HEK293T (cell line): ENCODE measurements at regions not wholly inside any gene's neighbourhood (a gene's known extent, or its start where the extent isn't known, plus 50 kb on each side); places are given as distances from the start of the nearest gene placed in this dataset.
"Not testable (repeated sequence)": the region's sequence is repeated elsewhere in the genome, so short reads cannot be mapped to it uniquely, and the experiment has no call there.

Experiments
- CTCF ChIA-PET: fragments of 350-600 bp; formaldehyde crosslinking; extraction: SDS; loops from one replicate; lab custom pipeline; 2021; ENCODE audit warnings: antibody characterized with exemption, inconsistent platforms; lab: Yijun Ruan, JAX
- POLR2A ChIA-PET: fragments of 350-600 bp; formaldehyde crosslinking; extraction: SDS; loops from one replicate; lab custom pipeline; 2020; ENCODE audit warnings: antibody characterized with exemption, inconsistent platforms; lab: Yijun Ruan, JAX
- DNase-seq: peaks from one replicate; pipeline ENCODE4 v3.0.0; 2012; ENCODE audit warnings: mixed read lengths; ENCODE audit errors: extremely low spot score
- ARNT ChIP-seq: fragments of 450-650 bp; IDR thresholded peaks from 2 replicates; pipeline ENCODE4 v1.6.1; 2017; ENCODE audit warnings: mild to moderate bottlenecking
- BHLHE40 ChIP-seq: fragments of 450-650 bp; IDR thresholded peaks from 2 replicates; pipeline ENCODE4 v1.6.1; 2016; ENCODE audit warnings: mild to moderate bottlenecking, moderate library complexity, borderline replicate concordance
- CTBP1 ChIP-seq: fragments of 450-650 bp; IDR thresholded peaks from 2 replicates; pipeline ENCODE4 v1.6.1; 2016; ENCODE audit warnings: borderline replicate concordance
- ELF4 ChIP-seq: fragments of 450-650 bp; IDR thresholded peaks from 2 replicates; pipeline ENCODE4 v1.6.1; 2017; ENCODE audit warnings: antibody characterized with exemption
- FOXA1 ChIP-seq: fragments of 450-650 bp; IDR thresholded peaks from 2 replicates; pipeline ENCODE4 v1.6.1; 2016; ENCODE audit warnings: mild to moderate bottlenecking
- FOXK2 ChIP-seq: fragments of 450-650 bp; IDR thresholded peaks from 2 replicates; pipeline ENCODE4 v1.6.1; 2016; ENCODE audit warnings: mild to moderate bottlenecking
- FOXM1 ChIP-seq: fragments of 450-650 bp; IDR thresholded peaks from 2 replicates; pipeline ENCODE4 v1.6.1; 2017; ENCODE audit warnings: mild to moderate bottlenecking, borderline replicate concordance
- HDGF ChIP-seq: fragments of 450-650 bp; IDR thresholded peaks from 2 replicates; pipeline ENCODE4 v1.6.1; 2017; ENCODE audit warnings: antibody characterized with exemption, borderline replicate concordance
- L3MBTL2 ChIP-seq: fragments of 450-650 bp; conservative IDR thresholded peaks from 2 replicates; pipeline ENCODE4 v1.6.1; 2016; ENCODE audit warnings: mild to moderate bottlenecking
- LEF1 ChIP-seq: fragments of 450-650 bp; IDR thresholded peaks from 2 replicates; pipeline ENCODE4 v1.6.1; 2017; ENCODE audit warnings: mild to moderate bottlenecking, borderline replicate concordance
- NFRKB ChIP-seq: fragments of 450-650 bp; IDR thresholded peaks from 2 replicates; pipeline ENCODE4 v1.6.1; 2016; ENCODE audit warnings: mild to moderate bottlenecking, moderate library complexity
- PKNOX1 ChIP-seq: fragments of 450-650 bp; IDR thresholded peaks from 2 replicates; pipeline ENCODE4 v1.6.1; 2016
- SP1 ChIP-seq: fragments of 450-650 bp; IDR thresholded peaks from 2 replicates; pipeline ENCODE4 v1.6.1; 2017
- SUZ12 ChIP-seq: fragments of 450-650 bp; IDR thresholded peaks from 2 replicates; pipeline ENCODE4 v1.6.1; 2016; ENCODE audit warnings: mild to moderate bottlenecking
- TARDBP ChIP-seq: fragments of 450-650 bp; IDR thresholded peaks from 2 replicates; pipeline ENCODE4 v1.6.1; 2016
- ZNF384 ChIP-seq: fragments of 450-650 bp; IDR thresholded peaks from 2 replicates; pipeline ENCODE4 v1.6.1; 2016

- no peak for DNase-seq
- ChIA-PET CTCF (no interaction called here), POLR2A (no interaction called here)
- TF ChIP-seq NFRKB = no peak
- no peak for TF ChIP-seq FOXM1
Observed at GRCh38 chr5:63085561-63085960, 506.9 kb downstream of the LRRC70 start.

DNA sequence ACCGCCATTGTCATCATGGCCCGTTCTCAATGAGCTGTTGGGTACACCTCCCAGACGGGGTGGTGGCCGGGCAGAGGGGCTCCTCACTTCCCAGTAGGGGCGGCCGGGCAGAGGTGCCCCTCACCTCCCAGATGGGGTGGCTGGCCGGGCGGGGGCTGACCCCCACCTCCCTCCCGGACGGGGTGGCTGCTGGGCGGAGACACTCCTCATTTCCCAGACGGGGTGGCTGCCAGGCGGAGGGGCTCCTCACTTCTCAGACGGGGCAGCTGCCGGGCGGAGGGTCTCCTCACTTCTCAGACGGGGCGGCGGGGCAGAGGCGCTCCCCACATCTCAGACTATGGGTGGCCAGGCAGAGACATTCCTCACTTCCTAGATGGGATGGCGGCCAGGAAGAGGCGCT, 505.1 kb downstream of the LRRC70 start:
- POLR2A ChIA-PET, CTCF ChIA-PET, DNase-seq: not testable (repeated sequence)

GRCh38 chr5:63081402-63081801, 502.8 kb downstream of the LRRC70 start:
- POLR2A ChIA-PET = no interaction called here
- CTCF ChIA-PET = no interaction called here
- TF ChIP-seq NFRKB = no peak
- TF ChIP-seq ARNT = no peak
- TF ChIP-seq ZNF384 = no peak
- no peak for TF ChIP-seq BHLHE40
- no peak for TF ChIP-seq FOXK2
- TF ChIP-seq L3MBTL2 = no peak
- no peak for TF ChIP-seq ELF4
- TF ChIP-seq SP1 = no peak
- no peak for TF ChIP-seq CTBP1
- TF ChIP-seq FOXA1 = no peak
- TF ChIP-seq TARDBP = no peak
- no peak for TF ChIP-seq PKNOX1
- DNase-seq = no peak

DNA sequence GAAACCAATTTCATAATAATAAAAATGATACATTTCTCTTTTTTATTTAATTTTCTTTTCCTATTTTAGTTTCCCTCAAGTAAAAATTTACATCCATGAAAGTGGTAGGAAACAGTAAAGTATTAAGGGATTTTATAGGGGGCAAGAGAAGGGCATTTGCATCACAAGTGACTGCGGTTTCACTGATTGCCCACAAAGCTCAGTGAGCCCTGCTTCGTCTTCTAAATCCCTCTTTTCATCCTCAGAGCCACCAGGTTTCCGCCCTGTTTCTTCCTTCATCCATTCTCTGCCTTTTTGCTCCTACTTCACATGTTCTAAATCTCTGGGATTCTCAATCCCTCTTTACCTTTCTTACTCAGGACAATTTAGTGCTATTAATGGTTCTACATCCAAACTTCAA, 491.4 kb downstream of the LRRC70 start:
- no peak for TF ChIP-seq FOXA1
- no peak for TF ChIP-seq PKNOX1
- TF ChIP-seq CTBP1 = no peak
- TF ChIP-seq NFRKB = no peak
- TF ChIP-seq FOXK2 = no peak
- TF ChIP-seq TARDBP = no peak
- TF ChIP-seq ZNF384 = no peak
- TF ChIP-seq LEF1 = no peak
- no peak for TF ChIP-seq FOXM1
- TF ChIP-seq BHLHE40 = no peak
- TF ChIP-seq HDGF = no peak
- TF ChIP-seq SUZ12 = no peak
- no peak for TF ChIP-seq ELF4
- TF ChIP-seq L3MBTL2 = no peak
- no peak for TF ChIP-seq SP1
- no peak for TF ChIP-seq ARNT
- no peak for DNase-seq
- POLR2A ChIA-PET = no interaction called here
- CTCF ChIA-PET = no interaction called here

DNA sequence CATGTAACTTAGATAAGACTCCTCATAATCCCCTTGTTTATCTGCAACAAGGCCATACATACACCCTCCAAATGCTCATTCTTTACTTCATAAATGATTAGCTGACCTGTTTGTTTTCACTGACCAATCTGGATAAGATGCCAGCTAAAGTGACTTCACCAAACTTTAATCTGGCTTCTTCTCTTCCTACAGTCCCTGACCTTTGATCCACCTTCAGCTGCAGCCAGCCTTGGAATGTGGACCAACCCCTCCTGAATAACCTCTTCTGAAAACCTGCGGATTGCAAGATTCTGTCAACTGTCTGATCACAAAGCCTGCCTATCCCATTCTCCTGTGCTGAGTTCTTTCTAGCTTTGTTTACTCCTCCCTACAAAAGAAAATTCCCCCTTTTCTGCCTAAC, 476.8 kb downstream of the LRRC70 start:
- CTCF ChIA-PET = no interaction called here
- no peak for TF ChIP-seq LEF1
- no peak for TF ChIP-seq TARDBP
- no peak for TF ChIP-seq BHLHE40
- TF ChIP-seq ZNF384 = no peak
- TF ChIP-seq L3MBTL2 = no peak
- TF ChIP-seq ELF4 = no peak
- TF ChIP-seq SP1 = no peak
- no peak for TF ChIP-seq ARNT
- POLR2A ChIA-PET = no interaction called here
- DNase-seq = no peak

DNA sequence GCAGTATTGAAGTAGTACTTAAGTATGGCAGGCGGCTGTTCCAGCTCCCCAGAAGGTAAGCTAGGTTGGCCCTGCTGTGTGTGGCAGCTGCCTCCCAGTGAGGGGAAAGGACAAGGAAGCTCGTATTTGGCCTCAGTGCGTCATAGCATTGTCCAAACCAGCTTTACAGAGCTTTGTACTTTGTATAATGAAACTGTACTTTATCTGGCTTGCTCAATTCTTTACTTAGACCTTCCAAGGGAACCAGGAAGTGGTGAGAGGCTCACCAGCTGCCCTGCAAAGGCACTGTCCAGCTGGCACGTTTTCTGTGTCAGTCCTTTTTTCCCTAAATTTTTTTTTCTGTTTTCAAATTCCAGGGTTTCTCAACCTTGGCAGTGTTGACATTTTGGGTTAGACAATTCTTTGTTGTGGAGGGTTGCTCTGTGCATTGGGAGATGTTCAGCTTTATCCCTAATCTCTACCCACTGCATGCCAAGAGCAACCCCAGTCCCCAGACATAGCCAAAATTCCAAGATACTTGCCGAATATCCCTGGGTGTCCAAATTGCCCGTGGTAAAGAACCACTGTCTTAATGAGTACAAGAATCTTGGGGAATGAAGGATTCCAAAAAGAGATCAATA, 474.5 kb downstream of the LRRC70 start:
- ChIA-PET CTCF (no interaction called here), POLR2A (no interaction called here)
- DNase-seq = no peak
- TF ChIP-seq FOXK2 (no peak), NFRKB (no peak), L3MBTL2 (no peak)

DNA sequence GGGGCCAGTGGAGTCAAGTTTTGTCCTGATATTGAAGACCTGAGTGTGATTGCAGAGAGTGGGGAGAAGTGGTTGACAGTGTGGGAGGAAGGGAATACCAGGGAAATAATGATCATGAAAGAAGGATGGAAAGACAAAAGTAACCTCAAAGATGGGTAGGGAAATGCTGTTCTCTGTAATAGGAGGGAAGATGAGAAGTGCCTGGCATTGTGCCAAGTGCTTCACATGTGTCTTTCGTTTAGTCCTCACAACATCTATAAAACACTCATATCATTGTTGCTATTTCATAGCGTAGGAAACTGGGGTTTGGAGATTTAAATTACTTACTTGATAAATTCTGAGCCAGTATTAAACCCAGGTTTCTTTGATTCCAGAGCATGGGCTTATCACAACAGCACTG, 472.3 kb downstream of the LRRC70 start:
- TF ChIP-seq FOXK2 (no peak), SUZ12 (no peak), FOXM1 (no peak)
- ChIA-PET POLR2A (no interaction called here), CTCF (no interaction called here)
- no peak for DNase-seq

DNA sequence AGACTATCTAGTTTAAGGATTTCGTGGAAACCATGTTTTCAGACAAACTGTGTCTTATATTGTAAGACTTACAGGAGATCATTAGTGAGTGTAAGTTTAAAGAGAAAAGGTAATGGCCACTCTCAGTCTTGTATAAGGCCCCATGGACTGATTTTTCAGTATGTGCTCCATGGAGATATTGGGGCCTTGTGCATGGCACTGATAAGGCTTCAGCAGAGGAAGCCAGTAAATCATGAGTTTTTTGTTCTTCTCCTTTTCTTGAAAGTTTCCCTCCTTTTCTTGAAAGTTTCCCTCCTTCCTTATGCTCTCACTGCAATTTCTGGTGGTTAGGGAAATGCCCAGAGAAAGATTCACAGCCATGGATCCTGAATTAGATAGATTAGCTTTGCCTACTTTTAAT, 471.3 kb downstream of the LRRC70 start:
- TF ChIP-seq PKNOX1 = no peak
- no peak for TF ChIP-seq FOXM1
- no peak for TF ChIP-seq FOXA1
- no peak for TF ChIP-seq FOXK2
- no peak for TF ChIP-seq CTBP1
- TF ChIP-seq ELF4 = no peak
- TF ChIP-seq LEF1 = no peak
- POLR2A ChIA-PET = no interaction called here
- CTCF ChIA-PET = no interaction called here
- DNase-seq = no peak
